ENCODE measurements at regions not wholly inside any gene's neighbourhood (a gene's known extent, or its start where the extent isn't known, plus 50 kb on each side); places are given as distances from the start of the nearest gene placed in this dataset.

- DNase-seq, result no peak
These were observed 210.4 kb upstream of the CA10 start for GRCh38 chr17:52368886-52369285.

GRCh38 chr17:52357854-52358253, 199.3 kb upstream of the CA10 start:
- no peak for DNase-seq

- DNase-seq, result no peak
These were observed 178.3 kb upstream of the CA10 start for GRCh38 chr17:52336796-52337195.

DNA sequence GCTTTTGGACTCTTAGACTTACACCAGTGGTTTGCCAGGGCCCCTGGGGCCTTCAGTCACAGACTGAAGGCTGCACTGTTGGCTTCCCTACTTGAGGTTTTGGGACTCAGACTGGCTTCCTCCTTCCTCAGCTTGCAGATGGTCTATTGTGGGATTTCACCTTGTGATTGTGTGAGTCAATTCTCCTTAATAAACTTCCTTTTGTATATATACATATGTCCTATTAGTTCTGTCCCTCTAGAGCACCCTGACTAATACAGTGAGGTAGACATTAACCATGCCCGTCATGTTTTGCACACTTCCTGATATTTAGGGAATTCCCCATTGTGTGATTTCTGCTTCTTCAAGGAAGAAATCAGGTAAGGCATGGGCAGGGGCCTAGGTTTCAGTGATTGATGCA, 147.8 kb upstream of the CA10 start:
- DNase-seq, result no peak

DNA sequence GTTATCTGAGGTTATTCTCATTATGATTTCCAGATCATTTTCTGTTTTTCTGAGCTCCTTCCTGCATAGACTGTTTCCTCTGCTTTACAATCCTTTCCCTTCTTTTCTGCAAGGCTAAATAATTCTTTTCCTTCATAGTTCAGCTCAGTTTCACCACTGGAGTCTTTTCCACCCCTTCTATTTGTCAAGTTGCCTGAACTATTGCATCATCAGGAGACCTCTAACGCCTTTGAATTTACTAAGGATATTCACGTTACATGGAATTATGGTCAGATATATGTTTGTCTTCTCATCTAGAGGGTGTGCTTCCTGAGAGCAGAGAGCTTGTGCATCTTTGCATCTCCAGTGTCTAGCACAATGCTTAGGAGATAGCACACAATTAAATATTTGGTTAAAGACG, 140.4 kb upstream of the CA10 start:
- no peak for DNase-seq

- DNase-seq, result no peak
These were observed 138.9 kb upstream of the CA10 start for GRCh38 chr17:52297230-52298010.

GRCh38 chr17:52294301-52294700, 135.8 kb upstream of the CA10 start:
- DNase-seq, result no peak

GRCh38 chr17:52287611-52288010, 129.1 kb upstream of the CA10 start:
- no peak for DNase-seq

DNA sequence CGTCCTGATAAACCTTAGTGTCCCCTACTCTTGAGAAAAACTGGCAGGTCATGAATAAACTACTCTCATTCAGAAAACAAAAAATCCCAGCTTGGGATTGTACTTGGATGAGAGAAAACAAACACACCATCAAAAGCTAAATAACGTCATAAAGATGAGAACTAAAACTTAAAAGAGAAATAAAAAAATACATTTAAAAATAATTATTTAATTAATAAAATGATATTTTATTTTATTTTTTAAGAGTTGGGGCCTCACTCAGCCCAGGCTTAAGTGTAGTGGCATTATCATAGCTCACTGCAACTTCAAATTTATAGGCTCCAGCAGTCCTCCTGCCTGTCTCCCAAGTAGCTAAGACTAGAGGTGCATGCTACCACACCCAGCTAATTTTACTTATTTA, 125.4 kb upstream of the CA10 start:
- DNase-seq, result no peak

- DNase-seq, result no peak
These were observed 118.0 kb upstream of the CA10 start for GRCh38 chr17:52276381-52277008.

DNA sequence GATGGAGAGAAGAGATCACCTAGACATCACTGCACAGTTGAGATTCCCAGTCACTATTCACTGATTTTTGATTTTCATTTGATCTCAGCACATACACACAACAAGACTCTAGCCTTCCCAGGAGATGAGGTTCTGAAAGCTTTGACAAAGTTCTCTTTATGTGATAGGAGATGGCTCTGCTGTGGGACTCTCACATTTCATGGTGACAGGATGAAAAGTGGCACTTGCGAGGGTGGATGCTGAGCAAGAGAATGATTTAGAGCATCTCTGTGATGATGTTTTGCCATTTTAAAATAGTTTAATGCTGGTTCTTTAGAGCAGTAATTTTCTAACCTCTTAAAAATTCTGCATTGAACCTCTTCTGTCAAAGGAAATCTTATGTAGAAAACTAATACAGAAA, 113.3 kb upstream of the CA10 start:
- DNase-seq, result no peak

- DNase-seq, result no peak
These were observed 96.8 kb upstream of the CA10 start for GRCh38 chr17:52255347-52255746.

DNA sequence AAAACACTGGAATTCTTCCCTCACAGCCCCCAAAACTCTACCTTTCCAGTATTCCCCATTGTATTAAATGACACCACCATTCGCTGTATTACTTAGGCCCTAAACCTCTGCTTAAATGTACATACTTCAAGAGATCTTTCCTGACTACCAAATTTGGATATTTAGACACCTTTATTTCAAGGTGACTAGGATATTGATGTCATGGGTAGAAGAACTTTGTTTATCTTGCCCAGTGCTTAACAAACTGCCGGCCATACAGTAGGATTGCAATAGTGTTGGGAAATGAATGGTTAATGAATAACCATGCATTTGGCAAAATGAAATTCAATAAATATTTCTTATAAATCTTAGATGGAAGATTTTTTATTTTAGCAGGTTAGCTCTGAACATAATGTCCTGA, 86.2 kb upstream of the CA10 start:
- no peak for DNase-seq

- no peak for DNase-seq
These were observed 83.8 kb upstream of the CA10 start for GRCh38 chr17:52242268-52242667.

DNA sequence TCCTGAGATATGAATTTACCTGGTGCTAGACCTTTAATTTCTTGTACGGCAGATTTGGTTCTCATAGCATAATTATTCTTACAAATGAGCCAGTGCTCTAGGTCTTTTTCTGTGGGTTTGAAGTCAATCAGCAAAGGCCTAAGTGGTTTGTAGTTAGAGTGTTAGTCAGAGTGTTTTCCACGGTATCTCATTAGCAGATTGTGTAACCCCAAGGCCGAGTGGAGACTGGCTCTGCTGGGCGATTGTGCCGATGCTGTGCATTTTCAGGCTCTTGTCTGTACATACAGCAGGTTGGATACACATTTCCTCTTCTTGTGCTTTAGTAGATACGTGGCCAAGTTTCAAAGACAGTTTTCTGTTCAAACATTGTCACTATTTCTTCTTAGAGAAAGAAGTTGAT, 78.6 kb upstream of the CA10 start:
- no peak for DNase-seq

DNA sequence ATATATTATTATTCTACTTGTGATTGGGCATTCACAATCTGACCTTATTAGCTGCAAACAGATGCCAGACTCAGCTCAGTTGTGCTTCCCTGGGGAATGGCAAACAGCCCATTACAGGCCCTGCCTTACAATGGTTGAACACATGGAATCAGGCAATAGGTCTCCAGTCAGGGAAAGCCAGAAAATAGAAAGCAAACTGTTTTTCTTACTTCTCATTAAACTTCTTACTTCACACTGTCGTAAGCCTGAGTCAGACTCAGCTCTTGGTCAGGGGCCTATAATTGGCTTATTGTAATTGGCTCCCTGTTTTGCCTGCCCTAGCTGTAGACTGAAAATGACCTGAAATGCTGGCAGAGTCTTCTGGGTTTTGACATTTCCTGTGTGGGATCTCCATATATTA, 77.0 kb upstream of the CA10 start:
- no peak for DNase-seq

GRCh38 chr17:52233632-52234031, 75.1 kb upstream of the CA10 start:
- DNase-seq, result no peak

DNA sequence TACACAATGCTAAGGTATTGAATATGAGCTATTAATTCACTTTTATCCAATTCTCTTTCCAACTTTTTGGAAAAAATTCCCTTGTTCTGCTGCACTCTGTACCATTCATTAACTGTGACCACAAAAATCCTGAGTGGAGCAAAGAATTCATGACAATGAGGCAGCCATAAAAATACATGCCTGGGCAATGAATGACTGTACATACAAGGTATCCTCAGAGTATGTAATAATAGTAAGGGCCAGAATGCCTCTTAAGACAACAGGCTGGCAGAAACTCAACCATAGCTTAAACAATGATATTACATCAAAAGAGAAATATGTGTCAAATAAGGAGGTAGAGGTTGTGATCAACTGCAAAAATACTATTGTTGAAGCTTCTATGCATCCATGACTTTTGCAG, 74.7 kb upstream of the CA10 start:
- DNase-seq, result no peak

DNA sequence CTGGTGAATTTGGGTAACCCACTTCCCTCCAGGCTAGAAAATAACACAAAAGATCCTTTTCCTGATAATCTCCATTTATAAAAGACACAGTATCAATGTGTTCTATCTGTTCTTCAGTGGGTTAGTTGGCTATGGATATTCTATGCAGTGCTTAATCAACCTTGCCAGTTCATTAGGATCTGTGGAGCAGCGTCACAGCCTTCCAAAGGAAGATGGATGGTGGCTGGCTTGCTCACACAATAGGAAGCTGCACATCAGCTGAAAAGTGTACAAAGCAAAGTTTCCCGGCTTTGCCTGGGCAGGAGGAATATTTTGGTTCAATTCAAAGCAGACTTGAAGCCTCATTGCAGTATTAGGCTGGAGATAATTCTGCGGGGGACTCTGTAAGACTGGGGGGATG, 70.3 kb upstream of the CA10 start:
- no peak for DNase-seq

GRCh38 chr17:52227926-52228325, 69.4 kb upstream of the CA10 start:
- DNase-seq, result no peak

GRCh38 chr17:52213451-52213850, 54.9 kb upstream of the CA10 start:
- DNase-seq, result no peak

DNA sequence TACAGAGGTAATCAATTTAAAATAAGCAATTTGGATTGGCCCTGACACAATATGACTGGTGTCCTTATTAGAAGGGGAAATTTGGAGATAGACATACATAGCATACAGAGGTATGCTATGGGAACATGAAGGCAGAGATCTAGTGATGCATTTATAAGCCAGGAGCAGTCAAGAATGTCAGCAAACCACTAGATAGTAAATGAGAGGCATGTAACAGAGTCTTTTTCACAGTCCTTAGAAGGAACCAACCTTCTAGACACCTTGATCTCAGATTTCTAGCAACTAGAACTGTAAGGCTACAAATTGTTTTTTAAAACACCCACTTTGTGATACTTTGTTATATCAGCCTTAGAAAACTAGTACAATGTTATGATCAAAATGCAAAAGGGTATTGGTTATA, 54.3 kb upstream of the CA10 start:
- DNase-seq, result no peak

DNA sequence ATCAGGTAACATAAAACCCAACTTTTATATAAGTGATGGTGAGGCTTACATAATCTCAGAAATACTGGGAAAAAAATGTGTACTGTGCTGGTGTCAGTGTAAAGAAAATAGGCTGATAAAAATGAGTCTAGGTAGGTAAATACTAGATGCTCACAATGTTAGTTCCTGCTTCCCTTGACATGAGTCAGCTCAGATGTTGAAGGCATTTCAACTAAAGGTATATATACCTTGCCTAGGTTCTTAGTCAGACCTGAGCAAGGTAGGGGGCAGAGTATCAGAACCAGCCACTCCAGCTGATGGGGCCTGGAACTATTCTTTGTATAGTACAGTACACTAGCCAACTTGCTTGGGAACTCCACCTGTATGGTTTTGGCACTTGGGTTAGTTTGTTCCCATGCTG, 51.0 kb upstream of the CA10 start:
- DNase-seq, result no peak

Measured in fibroblast of skin of abdomen (primary cell).